ENCODE measurements at regions not wholly inside any gene's neighbourhood (a gene's known extent, or its start where the extent isn't known, plus 50 kb on each side); places are given as distances from the start of the nearest gene placed in this dataset.

- FAIRE-seq = no peak
- DNase-seq (ENCODE audit: low spot score) = peak; percentile 82
These were observed 56.0 kb upstream of the OR5AK2 start for GRCh38 chr11:56932572-56933220.

- DNase-seq (ENCODE audit: low spot score) (no peak), FAIRE-seq (no peak)
These were observed 65.6 kb upstream of the OR5AK2 start for GRCh38 chr11:56923116-56923515.

GRCh38 chr11:56922421-56922820 lies 66.3 kb upstream of the OR5AK2 start:
- DNase-seq (ENCODE audit: low spot score) (no peak), FAIRE-seq (no peak)

GRCh38 chr11:56917708-56918400 lies 70.9 kb upstream of the OR5AK2 start:
- DNase-seq (ENCODE audit: low spot score) (peak; percentile 22), FAIRE-seq (no peak)

GRCh38 chr11:56916587-56916986 lies 72.1 kb upstream of the OR5AK2 start:
- FAIRE-seq (no peak), DNase-seq (ENCODE audit: low spot score) (no peak)

GRCh38 chr11:56916162-56916561 lies 72.6 kb upstream of the OR5AK2 start:
- DNase-seq (ENCODE audit: low spot score) = no peak

GRCh38 chr11:56911312-56911711 lies 77.4 kb upstream of the OR5AK2 start:
- FAIRE-seq = no peak
- DNase-seq (ENCODE audit: low spot score) = no peak

More at GRCh38 chr11:56916162-56916561, 72.6 kb upstream of the OR5AK2 start:
- no peak for FAIRE-seq

- FAIRE-seq = no peak
These were observed 77.9 kb upstream of the OR5AK2 start for GRCh38 chr11:56910785-56911184.

GRCh38 chr11:56910046-56910773 lies 78.5 kb upstream of the OR5AK2 start:
- FAIRE-seq = no peak
- no peak for DNase-seq (ENCODE audit: low spot score)

More at GRCh38 chr11:56910785-56911184, 77.9 kb upstream of the OR5AK2 start:
- peak; percentile 58 for DNase-seq (ENCODE audit: low spot score)

GRCh38 chr11:56909563-56909962 lies 79.2 kb upstream of the OR5AK2 start:
- DNase-seq (ENCODE audit: low spot score) = no peak
- no peak for FAIRE-seq

- no peak for FAIRE-seq
- no peak for DNase-seq (ENCODE audit: low spot score)
These were observed 79.6 kb upstream of the OR5AK2 start for GRCh38 chr11:56909080-56909479.

GRCh38 chr11:56906683-56907148 lies 82.0 kb upstream of the OR5AK2 start:
- FAIRE-seq (no peak), DNase-seq (ENCODE audit: low spot score) (no peak)

- DNase-seq (ENCODE audit: low spot score) (no peak), FAIRE-seq (no peak)
These were observed 82.8 kb upstream of the OR5AK2 start for GRCh38 chr11:56905936-56906335.

- no peak for FAIRE-seq
- DNase-seq (ENCODE audit: low spot score) = no peak
These were observed 83.3 kb upstream of the OR5AK2 start for GRCh38 chr11:56905442-56905841.

GRCh38 chr11:56898856-56899255 lies 89.9 kb upstream of the OR5AK2 start:
- no peak for DNase-seq (ENCODE audit: low spot score)
- no peak for FAIRE-seq

GRCh38 chr11:56890584-56891305 lies 98.0 kb upstream of the OR5AK2 start:
- DNase-seq (ENCODE audit: low spot score) = no peak
- no peak for FAIRE-seq

- no peak for DNase-seq (ENCODE audit: low spot score)
- FAIRE-seq = no peak
These were observed 98.7 kb upstream of the OR5AK2 start for GRCh38 chr11:56889986-56890385.

- FAIRE-seq (no peak), DNase-seq (ENCODE audit: low spot score) (no peak)
These were observed 100.8 kb upstream of the OR5AK2 start for GRCh38 chr11:56887940-56888339.

- DNase-seq (ENCODE audit: low spot score) = no peak
- FAIRE-seq = no peak
These were observed 102.3 kb upstream of the OR5AK2 start for GRCh38 chr11:56886455-56886854.

- FAIRE-seq (no peak), DNase-seq (ENCODE audit: low spot score) (no peak)
These were observed 102.9 kb upstream of the OR5AK2 start for GRCh38 chr11:56885854-56886253.

- DNase-seq (ENCODE audit: low spot score) = no peak
These were observed 103.5 kb upstream of the OR5AK2 start for GRCh38 chr11:56885177-56885576.

More at GRCh38 chr11:56885177-56885576, 103.5 kb upstream of the OR5AK2 start:
- no peak for FAIRE-seq

Data from urothelium cell line (cell line).